ENCODE measurements at regions not wholly inside any gene's neighbourhood (a gene's known extent, or its start where the extent isn't known, plus 50 kb on each side); places are given as distances from the start of the nearest gene placed in this dataset.

GRCh38 chr6:25007269-25007699, 71.5 kb upstream of the RIPOR2 start (continued):
- TF ChIP-seq ZNF512 (CRISPR knock-in tag; IDR thresholded peaks at IDR 0.05; ENCODE audit: borderline replicate concordance) (no peak), NFE2L1 (CRISPR knock-in tag; IDR thresholded peaks at IDR 0.05) (no peak)

- ATAC-seq (no peak), DNase-seq (ENCODE audit: low spot score) (no peak)
- Mint-ChIP-seq H3K27ac (no peak overlapping the region), H3K9me3 (no peaks in the 10 kb centered on the region), H3K4me1 (peaks cover 3% of the 10 kb centered on the region), H3K4me3 (no peak overlapping the region), H3K36me3 (no peaks in the 10 kb centered on the region), H3K27me3 (ENCODE audit: low read depth) (no peaks in the 10 kb centered on the region)
- TF ChIP-seq E2F4 (CRISPR knock-in tag; IDR thresholded peaks at IDR 0.05; ENCODE audit: borderline replicate concordance, low read depth), result no peak
- no peak for TF ChIP-seq PREB (CRISPR knock-in tag; IDR thresholded peaks at IDR 0.05; ENCODE audit: borderline replicate concordance)
- TF ChIP-seq FOXK1 (CRISPR knock-in tag; IDR thresholded peaks at IDR 0.05), result no peak
- POLR2A ChIA-PET, result no interaction called here
- CTCF ChIA-PET, result interaction anchor here (1.1 to 2.4 kb wide), 4 partner anchors 9 to 153 kb away, joined by 3 to 9 read pairs (median 4); no protein-coding TSS in a partner anchor
Measured at GRCh38 chr6:25008707-25009392, 73.1 kb upstream of the RIPOR2 start.

- H3K9me3 Mint-ChIP-seq, result no peaks in the 10 kb centered on the region
- no peaks in the 10 kb centered on the region for H3K27me3 Mint-ChIP-seq (ENCODE audit: low read depth)
- no peak overlapping the region for H3K4me3 Mint-ChIP-seq
- H3K4me1 Mint-ChIP-seq, result peaks cover 3% of the 10 kb centered on the region
- no peak for ATAC-seq
- no peak overlapping the region for H3K27ac Mint-ChIP-seq
- no peaks in the 10 kb centered on the region for H3K36me3 Mint-ChIP-seq
- POLR2A ChIA-PET, result no interaction called here
- DNase-seq (ENCODE audit: low spot score), result no peak
- no peak for TF ChIP-seq ATF3 (CRISPR knock-in tag; conservative IDR thresholded peaks at IDR 0.05)
- TF ChIP-seq FOXP1 (CRISPR knock-in tag; IDR thresholded peaks at IDR 0.05; ENCODE audit: borderline replicate concordance), result no peak
- no peak for TF ChIP-seq CREB1 (CRISPR knock-in tag; IDR thresholded peaks at IDR 0.05)
- no peak for TF ChIP-seq FOXP4 (CRISPR knock-in tag; IDR thresholded peaks at IDR 0.05)
- TF ChIP-seq ZNF512 (CRISPR knock-in tag; IDR thresholded peaks at IDR 0.05; ENCODE audit: borderline replicate concordance), result no peak
- no peak for TF ChIP-seq NR1H2 (CRISPR knock-in tag; IDR thresholded peaks at IDR 0.05)
- no peak for TF ChIP-seq ZNF263 (CRISPR knock-in tag; IDR thresholded peaks at IDR 0.05; ENCODE audit: low read depth)
- TF ChIP-seq JUN (CRISPR knock-in tag; IDR thresholded peaks at IDR 0.05), result no peak
- no peak for TF ChIP-seq CREM (CRISPR knock-in tag; IDR thresholded peaks at IDR 0.05)
- TF ChIP-seq ZBTB43 (CRISPR knock-in tag; IDR thresholded peaks at IDR 0.05), result no peak
- no peak for TF ChIP-seq ZNF138 (CRISPR knock-in tag; conservative IDR thresholded peaks at IDR 0.05)
- CTCF ChIA-PET, result interaction anchor here (1.1 to 2.4 kb wide), 3 partner anchors 9 to 153 kb away, joined by 3 to 9 read pairs (median 5); no protein-coding TSS in a partner anchor
Measured at GRCh38 chr6:25009393-25009710, 73.6 kb upstream of the RIPOR2 start.

Data from WTC11 (cell line).